Neuronal stem cell (in vitro differentiated cells): ENCODE measurements at regions not wholly inside any gene's neighbourhood (a gene's known extent, or its start where the extent isn't known, plus 50 kb on each side); places are given as distances from the start of the nearest gene placed in this dataset.

Source experiments
- DNase-seq: peaks from one replicate; pipeline ENCODE4 v3.0.0-alpha.2; 2013; ENCODE audit warnings: low spot score
- H2AFZ ChIP-seq: one replicate; pipeline ENCODE4 v1.6.1; 2013; ENCODE audit warnings: mild to moderate bottlenecking, low read length, inconsistent platforms
- H2AK5ac ChIP-seq: 2 replicates; pipeline ENCODE4 v1.6.1; 2013; ENCODE audit warnings: low read depth, mild to moderate bottlenecking, inconsistent platforms, low read length, moderate library complexity, mixed read lengths
- H2BK120ac ChIP-seq: 2 replicates; pipeline ENCODE4 v1.6.1; 2013; ENCODE audit warnings: low read depth, mild to moderate bottlenecking, inconsistent platforms, low read length, moderate library complexity, mixed read lengths
- H2BK12ac ChIP-seq: one replicate; pipeline ENCODE4 v1.6.1; 2013; ENCODE audit warnings: low read length, inconsistent platforms
- H2BK15ac ChIP-seq: 2 replicates; pipeline ENCODE4 v1.6.1; 2013; ENCODE audit warnings: mild to moderate bottlenecking, low read length, inconsistent platforms, mixed read lengths
- H2BK5ac ChIP-seq: one replicate; pipeline ENCODE4 v1.6.1; 2013; ENCODE audit warnings: inconsistent platforms, mild to moderate bottlenecking, low read length, moderate library complexity
- H3K14ac ChIP-seq: one replicate; pipeline ENCODE4 v1.6.1; 2013; ENCODE audit warnings: low read length, inconsistent platforms
- H3K18ac ChIP-seq: 2 replicates; pipeline ENCODE4 v1.6.1; 2013; ENCODE audit warnings: low read length, inconsistent platforms
- H3K23ac ChIP-seq: 2 replicates; pipeline ENCODE4 v1.6.1; 2013; ENCODE audit warnings: low read depth, mild to moderate bottlenecking, mixed read lengths, low read length, inconsistent platforms; ENCODE audit not compliant: poor library complexity
- H3K27ac ChIP-seq: replicated peaks from 3 replicates; pipeline ENCODE4 v1.5.1; 2013; ENCODE audit warnings: low read length, inconsistent platforms
- H3K27me3 ChIP-seq, 3 experiments: 2 replicates each; pipeline ENCODE4 v1.6.1; 2013; ENCODE audit warnings: low read length in 3 of 3, mild to moderate bottlenecking in 2 of 3, inconsistent platforms in 1 of 3, low read depth in 1 of 3, mixed read lengths in 1 of 3, moderate library complexity in 1 of 3; ENCODE audit not compliant: control insufficient read depth in 3 of 3, insufficient read depth in 3 of 3
- H3K36me3 ChIP-seq, 2 donors: replicated peaks in 1 of 2; 2 replicates each; pipeline ENCODE4 v1.6.1; 2013; ENCODE audit warnings: low read length in 2 of 2; ENCODE audit not compliant: control insufficient read depth in 2 of 2, insufficient read depth in 2 of 2
- H3K4ac ChIP-seq: 2 replicates; pipeline ENCODE4 v1.6.1; 2013; ENCODE audit warnings: inconsistent platforms, mild to moderate bottlenecking, low read length, moderate library complexity
- H3K4me1 ChIP-seq, 2 donors: 1 replicate in 1 of 2; 2 replicates in 1 of 2; pipeline ENCODE4 v1.6.1; 2013; ENCODE audit warnings: low read length in 2 of 2, low read depth in 1 of 2; ENCODE audit not compliant: control insufficient read depth in 2 of 2, insufficient read depth in 1 of 2
- H3K4me2 ChIP-seq: one replicate; pipeline ENCODE4 v1.6.1; 2013; ENCODE audit warnings: mild to moderate bottlenecking, low read length, inconsistent platforms; ENCODE audit not compliant: insufficient read depth, poor library complexity, severe bottlenecking
- H3K4me3 ChIP-seq, 2 donors: 2 replicates each; pipeline ENCODE4 v1.5.1; 2013; ENCODE audit warnings: low read length in 2 of 2, mild to moderate bottlenecking in 2 of 2, inconsistent platforms in 1 of 2, moderate library complexity in 1 of 2
- H3K79me1 ChIP-seq: one replicate; pipeline ENCODE4 v1.6.1; 2013; ENCODE audit warnings: low read depth, mild to moderate bottlenecking, inconsistent platforms, low read length, moderate library complexity
- H3K9ac ChIP-seq: one replicate; pipeline ENCODE4 v1.6.1; 2013; ENCODE audit warnings: mild to moderate bottlenecking, low read depth, low read length, inconsistent platforms; ENCODE audit not compliant: poor library complexity
- H3K9me3 ChIP-seq, 2 donors: replicated peaks in 1 of 2; 2 replicates each; pipeline versions ENCODE3 to v1.6.1; 2013; ENCODE audit warnings: low read length in 2 of 2, mild to moderate bottlenecking in 2 of 2, inconsistent platforms in 1 of 2, low read depth in 1 of 2, mixed read lengths in 1 of 2, moderate library complexity in 1 of 2; ENCODE audit not compliant: control insufficient read depth in 2 of 2, insufficient read depth in 1 of 2
- H4K8ac ChIP-seq: one replicate; pipeline ENCODE4 v1.6.1; 2013; ENCODE audit warnings: low read depth, mild to moderate bottlenecking, inconsistent platforms, low read length, moderate library complexity
- H4K91ac ChIP-seq: one replicate; pipeline ENCODE4 v1.6.1; 2013; ENCODE audit warnings: low read length, low read depth, mild to moderate bottlenecking, inconsistent platforms; ENCODE audit not compliant: poor library complexity
- WGBS, 2 donors: extraction: QIAGEN DNeasy Blood & Tissue Kit; methylation state at CpG; one replicate each; pipeline ENCODE4 v1.1.7; 2013; ENCODE audit warnings: missing lambda C conversion rate in 2 of 2, mixed read lengths in 1 of 2; ENCODE audit not compliant: insufficient read length in 2 of 2, insufficient replicate concordance in 1 of 2; ENCODE audit errors: extremely low coverage in 2 of 2; 5-methylcytosine and 5-hydroxymethylcytosine counted together

- no peak overlapping the region for H3K4me3 ChIP-seq
- no peaks in the 10 kb centered on the region for H3K9me3 ChIP-seq
- no peak overlapping the region for H3K4ac ChIP-seq
- no peak overlapping the region for H2BK120ac ChIP-seq
- no peak overlapping the region for H3K14ac ChIP-seq
- H2AK5ac ChIP-seq, result no peak overlapping the region
- no peak overlapping the region for H2AFZ ChIP-seq
- H3K9ac ChIP-seq, result no peak overlapping the region
- DNase-seq, result no peak
- no peak overlapping the region for H4K8ac ChIP-seq
- no peak overlapping the region for H2BK12ac ChIP-seq
- H3K27ac ChIP-seq, result no peak overlapping the region
- H4K91ac ChIP-seq, result no peak overlapping the region
- no peaks in the 10 kb centered on the region for H3K79me1 ChIP-seq
- peaks cover 0 to 4% of the 10 kb centered on the region in 2 donors for H3K4me1 ChIP-seq
- no peaks in the 10 kb centered on the region for H3K36me3 ChIP-seq
- H3K23ac ChIP-seq, result no peak overlapping the region
- H2BK5ac ChIP-seq, result no peak overlapping the region
- no peak overlapping the region for H3K4me2 ChIP-seq
- H3K18ac ChIP-seq, result no peak overlapping the region
- no peak overlapping the region for H2BK15ac ChIP-seq
- H3K27me3 ChIP-seq, result no peaks in the 10 kb centered on the region
- no CpG with 5 or more reads among the region's 6 CpGs for WGBS, 2 donors
Observed at GRCh38 chr1:118294875-118295642, 110.0 kb upstream of the SPAG17 start.

GRCh38 chr1:118291661-118292060 lies 106.6 kb upstream of the SPAG17 start:
- H3K79me1 ChIP-seq, result no peaks in the 10 kb centered on the region
- H3K9ac ChIP-seq, result no peak overlapping the region
- no peaks in the 10 kb centered on the region for H3K9me3 ChIP-seq
- no peak overlapping the region for H4K91ac ChIP-seq
- H2AK5ac ChIP-seq, result no peak overlapping the region
- H3K4me2 ChIP-seq, result no peak overlapping the region
- H2AFZ ChIP-seq, result no peak overlapping the region
- no peak overlapping the region for H2BK120ac ChIP-seq
- DNase-seq, result no peak
- H3K27me3 ChIP-seq, result no peaks in the 10 kb centered on the region
- H3K27ac ChIP-seq, result no peak overlapping the region
- no peak overlapping the region for H2BK12ac ChIP-seq
- H3K14ac ChIP-seq, result no peak overlapping the region
- H3K4me3 ChIP-seq, result no peak overlapping the region
- H4K8ac ChIP-seq, result no peak overlapping the region
- H3K4ac ChIP-seq, result no peak overlapping the region
- H2BK5ac ChIP-seq, result no peak overlapping the region
- H3K4me1 ChIP-seq, result peaks cover 0 to 4% of the 10 kb centered on the region in 2 donors
- no peak overlapping the region for H2BK15ac ChIP-seq
- H3K18ac ChIP-seq, result no peak overlapping the region
- H3K36me3 ChIP-seq, result no peaks in the 10 kb centered on the region
- no peak overlapping the region for H3K23ac ChIP-seq
- WGBS, 2 donors, result no CpG with 5 or more reads among the region's 6 CpGs

- Histone ChIP-seq H3K23ac (no peak overlapping the region), H2BK5ac (no peak overlapping the region), H3K9ac (no peak overlapping the region), H4K91ac (no peak overlapping the region), H3K14ac (no peak overlapping the region), H2BK12ac (no peak overlapping the region), H2AK5ac (no peak overlapping the region), H3K9me3 (no peaks in the 10 kb centered on the region), H3K4me1 (peaks cover 0 to 4% of the 10 kb centered on the region in 2 donors), H3K36me3 (no peaks in the 10 kb centered on the region), H3K18ac (no peak overlapping the region), H2AFZ (no peak overlapping the region), H3K4me2 (no peak overlapping the region), H3K27me3 (no peaks in the 10 kb centered on the region), H4K8ac (no peak overlapping the region), H3K27ac (no peak overlapping the region), H3K79me1 (no peaks in the 10 kb centered on the region), H2BK15ac (no peak overlapping the region), H2BK120ac (no peak overlapping the region), H3K4me3 (no peak overlapping the region), H3K4ac (no peak overlapping the region)
- WGBS, 2 donors, result no CpG with 5 or more reads among the region's 6 CpGs
- no peak for DNase-seq
Observed at GRCh38 chr1:118290571-118290970, 105.5 kb upstream of the SPAG17 start.

- H3K23ac ChIP-seq, result no peak overlapping the region
- peaks cover 0 to under 1% of the 10 kb centered on the region in 2 donors for H3K4me1 ChIP-seq
- H3K27me3 ChIP-seq, result no peaks in the 10 kb centered on the region
- H3K4me3 ChIP-seq, result no peak overlapping the region
- no CpG with 5 or more reads among the region's 4 CpGs for WGBS, 2 donors
- no peak overlapping the region for H2BK120ac ChIP-seq
- H3K18ac ChIP-seq, result no peak overlapping the region
- H3K9ac ChIP-seq, result no peak overlapping the region
- no peak overlapping the region for H4K8ac ChIP-seq
- no peak overlapping the region for H2BK12ac ChIP-seq
- H3K36me3 ChIP-seq, result no peaks in the 10 kb centered on the region
- H3K14ac ChIP-seq, result no peak overlapping the region
- H3K4ac ChIP-seq, result no peak overlapping the region
- H2BK15ac ChIP-seq, result no peak overlapping the region
- no peak for DNase-seq
- H3K79me1 ChIP-seq, result no peaks in the 10 kb centered on the region
- no peak overlapping the region for H4K91ac ChIP-seq
- H3K27ac ChIP-seq, result no peak overlapping the region
- no peak overlapping the region for H3K4me2 ChIP-seq
- no peaks in the 10 kb centered on the region for H3K9me3 ChIP-seq
- no peak overlapping the region for H2BK5ac ChIP-seq
- H2AFZ ChIP-seq, result no peak overlapping the region
- H2AK5ac ChIP-seq, result no peak overlapping the region
Observed at GRCh38 chr1:118290046-118290445, 105.0 kb upstream of the SPAG17 start.
